ENCODE measurements at regions not wholly inside any gene's neighbourhood (a gene's known extent, or its start where the extent isn't known, plus 50 kb on each side); places are given as distances from the start of the nearest gene placed in this dataset.

DNA sequence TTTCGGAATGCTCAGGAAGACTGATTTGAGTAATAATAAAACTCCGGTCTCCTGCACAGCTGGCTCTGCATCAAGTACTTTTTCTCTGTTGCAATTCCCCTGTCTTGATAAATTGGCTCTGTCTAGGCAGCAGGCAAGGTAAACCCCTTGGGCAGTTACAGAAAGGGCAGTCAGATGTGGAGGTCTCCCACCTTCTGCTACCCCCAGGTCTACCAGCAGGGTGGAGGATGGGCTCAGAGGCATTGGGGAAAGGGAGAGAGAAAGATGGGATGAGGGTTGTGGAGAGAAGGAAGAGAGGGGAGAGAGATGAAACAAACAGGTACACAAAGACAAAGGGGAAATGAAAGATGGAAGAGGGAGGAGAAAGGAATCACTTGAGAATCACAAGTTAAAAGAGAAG is 156.8 kb downstream of the MIS18A start:
- H3K9me3 ChIP-seq (ENCODE audit: control extremely low read depth in 1 of 3, control insufficient read depth in 2 of 3, insufficient read depth in 1 of 3, low read length in 2 of 3): peaks cover 0 to 7% (median 0%) of the 10 kb centered on the region in 3 donors
- peaks cover 9% of the 10 kb centered on the region for H3K27me3 Mint-ChIP-seq
- H2AFZ ChIP-seq (ENCODE audit: insufficient read depth, low read depth, low read length, poor library complexity, severe bottlenecking): no peak overlapping the region
- DNase-seq (no peak), ATAC-seq (ENCODE audit: low read depth) (no peak)
- H3K4me1 Mint-ChIP-seq: no peaks in the 10 kb centered on the region
- 84% methylated on average over 2 of the region's 2 CpGs for WGBS (ENCODE audit: insufficient coverage)
- H3K9me3 Mint-ChIP-seq (ENCODE audit: insufficient read depth): no peaks in the 10 kb centered on the region
- TF ChIP-seq, protein P1, sequence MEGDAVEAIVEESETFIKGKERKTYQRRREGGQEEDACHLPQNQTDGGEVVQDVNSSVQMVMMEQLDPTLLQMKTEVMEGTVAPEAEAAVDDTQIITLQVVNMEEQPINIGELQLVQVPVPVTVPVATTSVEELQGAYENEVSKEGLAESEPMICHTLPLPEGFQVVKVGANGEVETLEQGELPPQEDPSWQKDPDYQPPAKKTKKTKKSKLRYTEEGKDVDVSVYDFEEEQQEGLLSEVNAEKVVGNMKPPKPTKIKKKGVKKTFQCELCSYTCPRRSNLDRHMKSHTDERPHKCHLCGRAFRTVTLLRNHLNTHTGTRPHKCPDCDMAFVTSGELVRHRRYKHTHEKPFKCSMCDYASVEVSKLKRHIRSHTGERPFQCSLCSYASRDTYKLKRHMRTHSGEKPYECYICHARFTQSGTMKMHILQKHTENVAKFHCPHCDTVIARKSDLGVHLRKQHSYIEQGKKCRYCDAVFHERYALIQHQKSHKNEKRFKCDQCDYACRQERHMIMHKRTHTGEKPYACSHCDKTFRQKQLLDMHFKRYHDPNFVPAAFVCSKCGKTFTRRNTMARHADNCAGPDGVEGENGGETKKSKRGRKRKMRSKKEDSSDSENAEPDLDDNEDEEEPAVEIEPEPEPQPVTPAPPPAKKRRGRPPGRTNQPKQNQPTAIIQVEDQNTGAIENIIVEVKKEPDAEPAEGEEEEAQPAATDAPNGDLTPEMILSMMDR (IDR thresholded peaks at IDR 0.05): no peak
- no peak for TF ChIP-seq EZH2 (IDR thresholded peaks at IDR 0.05; ENCODE audit: borderline replicate concordance, insufficient read depth, low read depth, low read length, poor library complexity, severe bottlenecking)
- no peak overlapping the region for H3K27ac Mint-ChIP-seq
- no peaks in the 10 kb centered on the region for H3K27me3 ChIP-seq (replicated peaks in 1 of 4; ENCODE audit: control extremely low read depth in 1 of 4, control insufficient read depth in 3 of 4, insufficient read depth in 4 of 4, low read length in 3 of 4)
- intact Hi-C loops (cut with micrococcal nuclease): no loop called here
- H3K9ac ChIP-seq (ENCODE audit: low read length): no peak overlapping the region
- H3K4me3 ChIP-seq (ENCODE audit: control extremely low read depth in 1 of 5, extremely low read depth in 1 of 5, insufficient read depth in 1 of 5, low read depth in 2 of 5, low read length in 4 of 5): no peak overlapping the region
- no peak overlapping the region for H3K4me2 ChIP-seq (replicated peaks; ENCODE audit: low read depth, low read length, poor library complexity, severe bottlenecking)
- no peak overlapping the region for H3K4me3 Mint-ChIP-seq
- ChIA-PET POLR2A (no interaction called here), CTCF (no interaction called here)
- H3K79me2 ChIP-seq (ENCODE audit: control insufficient read depth, insufficient read depth, low read length): no peaks in the 10 kb centered on the region
- no peaks in the 10 kb centered on the region for H4K20me1 ChIP-seq (ENCODE audit: control insufficient read depth, insufficient read depth, low read length, poor library complexity, severe bottlenecking)
- no peaks in the 10 kb centered on the region for H3K4me1 ChIP-seq (ENCODE audit: control insufficient read depth in 2 of 2, insufficient read depth in 2 of 2, low read length in 2 of 2)
- no peaks in the 10 kb centered on the region for H3K36me3 ChIP-seq (replicated peaks in 1 of 2; ENCODE audit: control extremely low read depth in 1 of 2, control insufficient read depth in 1 of 2, extremely low read depth in 1 of 2, insufficient read depth in 2 of 2, low read length in 1 of 2)
- H3K27ac ChIP-seq (ENCODE audit: low read length in 2 of 2): no peak overlapping the region

DNA sequence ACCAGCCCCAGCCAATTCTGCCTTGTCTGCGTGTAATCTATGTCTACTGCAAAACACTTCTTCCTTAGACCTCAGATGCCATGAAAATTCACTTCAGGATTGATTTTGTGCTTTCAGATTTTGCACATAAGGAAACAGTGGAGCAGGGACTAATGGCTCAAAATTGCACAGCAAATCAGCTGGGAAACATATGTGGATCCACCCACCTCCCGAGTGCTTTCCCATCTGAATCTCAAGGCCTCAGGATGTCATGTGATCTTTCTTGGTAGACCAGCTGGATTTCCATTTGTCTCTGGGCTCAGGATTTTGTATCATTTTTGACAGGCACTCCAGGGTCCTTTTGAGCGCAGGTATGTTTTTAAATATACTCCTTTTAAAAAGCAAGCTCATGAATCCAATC is 158.6 kb downstream of the MIS18A start:
- intact Hi-C loops (cut with micrococcal nuclease): no loop called here
- Histone ChIP-seq H4K20me1 (ENCODE audit: control insufficient read depth, insufficient read depth, low read length, poor library complexity, severe bottlenecking) (no peaks in the 10 kb centered on the region), H3K4me1 (ENCODE audit: control insufficient read depth in 2 of 2, insufficient read depth in 2 of 2, low read length in 2 of 2) (no peaks in the 10 kb centered on the region), H2AFZ (ENCODE audit: insufficient read depth, low read depth, low read length, poor library complexity, severe bottlenecking) (no peak overlapping the region), H3K27ac (ENCODE audit: low read length in 2 of 2) (no peak overlapping the region), H3K4me3 (ENCODE audit: control extremely low read depth in 1 of 5, extremely low read depth in 1 of 5, insufficient read depth in 1 of 5, low read depth in 2 of 5, low read length in 4 of 5) (no peak overlapping the region), H3K9me3 (ENCODE audit: control extremely low read depth in 1 of 3, control insufficient read depth in 2 of 3, insufficient read depth in 1 of 3, low read length in 2 of 3) (peaks cover 0 to 4% (median 0%) of the 10 kb centered on the region in 3 donors), H3K27me3 (replicated peaks in 1 of 4; ENCODE audit: control extremely low read depth in 1 of 4, control insufficient read depth in 3 of 4, insufficient read depth in 4 of 4, low read length in 3 of 4) (no peaks in the 10 kb centered on the region), H3K9ac (ENCODE audit: low read length) (no peak overlapping the region), H3K79me2 (ENCODE audit: control insufficient read depth, insufficient read depth, low read length) (no peaks in the 10 kb centered on the region), H3K36me3 (replicated peaks in 1 of 2; ENCODE audit: control extremely low read depth in 1 of 2, control insufficient read depth in 1 of 2, extremely low read depth in 1 of 2, insufficient read depth in 2 of 2, low read length in 1 of 2) (no peaks in the 10 kb centered on the region), H3K4me2 (replicated peaks; ENCODE audit: low read depth, low read length, poor library complexity, severe bottlenecking) (no peak overlapping the region)
- ATAC-seq (ENCODE audit: low read depth) (no peak), DNase-seq (no peak)
- no peaks in the 10 kb centered on the region for H3K9me3 Mint-ChIP-seq (ENCODE audit: insufficient read depth)
- CTCF ChIA-PET: no interaction called here
- WGBS (ENCODE audit: insufficient coverage): 100% methylated on average over 2 of the region's 3 CpGs
- peaks cover 9% of the 10 kb centered on the region for H3K27me3 Mint-ChIP-seq
- no peak overlapping the region for H3K4me3 Mint-ChIP-seq
- POLR2A ChIA-PET: no interaction called here
- no peaks in the 10 kb centered on the region for H3K4me1 Mint-ChIP-seq
- no peak for TF ChIP-seq EZH2 (IDR thresholded peaks at IDR 0.05; ENCODE audit: borderline replicate concordance, insufficient read depth, low read depth, low read length, poor library complexity, severe bottlenecking)
- TF ChIP-seq, protein P1 (IDR thresholded peaks at IDR 0.05): no peak
- no peak overlapping the region for H3K27ac Mint-ChIP-seq
